OCI-LY7 (cell line): ENCODE measurements at regions not wholly inside any gene's neighbourhood (a gene's known extent, or its start where the extent isn't known, plus 50 kb on each side); places are given as distances from the start of the nearest gene placed in this dataset.

ENCODE experiments used
- BruUV-seq: library from RNA; stranded (reverse); fragments of 400-500 nt; replicated peaks from 2 replicates; lab custom pipeline; 2021; lab: Mats Ljungman, UMichigan
- CTCF ChIA-PET: fragments of 300-600 bp; sonication (Branson Sonifier 250); formaldehyde crosslinking; loops from one replicate; lab custom pipeline; 2022; ENCODE audit warnings: antibody characterized with exemption; ENCODE audit not compliant: unreplicated experiment; lab: Charles Lee
- POLR2A ChIA-PET: fragments of 300-600 bp; sonication (Branson Sonifier 250); formaldehyde crosslinking; loops from one replicate; lab custom pipeline; 2022; ENCODE audit warnings: antibody characterized with exemption; lab: Charles Lee
- DNase-seq: peaks from one replicate; pipeline ENCODE4 v3.0.0-alpha.2; 2015; ENCODE audit warnings: low spot score
- H2AFZ ChIP-seq: fragments of 200-600 bp; sonication (generic), shearing (Covaris generic); 2 replicates; pipeline ENCODE4 v1.6.1; 2014; ENCODE audit warnings: mild to moderate bottlenecking, antibody characterized with exemption, low read length, moderate library complexity
- H3K27ac ChIP-seq: fragments of 200-600 bp; sonication (generic); 2 replicates; pipeline ENCODE4 v1.5.1; 2014; ENCODE audit warnings: mixed run types, low read depth, mild to moderate bottlenecking, moderate library complexity, low read length, inconsistent platforms; ENCODE audit not compliant: poor library complexity, severe bottlenecking
- H3K36me3 ChIP-seq: fragments of 200-600 bp; sonication (generic); 2 replicates; pipeline ENCODE4 v1.6.1; 2014; ENCODE audit warnings: mild to moderate bottlenecking, antibody characterized with exemption, low read length, moderate library complexity, mixed read lengths; ENCODE audit not compliant: insufficient read depth
- H3K4me1 ChIP-seq: fragments of 200-600 bp; sonication (generic); 2 replicates; pipeline ENCODE4 v1.5.1; 2014; ENCODE audit warnings: mild to moderate bottlenecking, low read length; ENCODE audit not compliant: insufficient read depth, poor library complexity, severe bottlenecking
- H3K4me2 ChIP-seq: fragments of 200-600 bp; sonication (generic); 2 replicates; pipeline ENCODE4 v1.6.1; 2014; ENCODE audit warnings: mild to moderate bottlenecking, low read length
- H3K4me3 ChIP-seq: fragments of 200-600 bp; sonication (generic); 2 replicates; pipeline ENCODE4 v1.5.1; 2014; ENCODE audit warnings: mild to moderate bottlenecking, low read depth, low read length; ENCODE audit not compliant: poor library complexity, severe bottlenecking
- H3K79me2 ChIP-seq: fragments of 200-600 bp; sonication (generic); 2 replicates; pipeline ENCODE4 v1.6.1; 2016; ENCODE audit warnings: low read depth, mild to moderate bottlenecking, low read length, moderate library complexity, mixed read lengths; ENCODE audit not compliant: insufficient read depth
- H3K9me2 ChIP-seq: fragments of 200-600 bp; sonication (generic); 2 replicates; pipeline ENCODE4 v1.6.1; 2016; ENCODE audit warnings: mild to moderate bottlenecking, low read length, mixed read lengths; ENCODE audit not compliant: insufficient read depth
- H3K9me3 ChIP-seq: fragments of 200-600 bp; sonication (generic); 2 replicates; pipeline ENCODE4 v1.6.1; 2014; ENCODE audit warnings: mild to moderate bottlenecking, mixed run types, low read length, mixed read lengths
- H4K20me1 ChIP-seq: fragments of 200-600 bp; sonication (generic); 2 replicates; pipeline ENCODE4 v1.6.1; 2014; ENCODE audit warnings: mild to moderate bottlenecking, antibody characterized with exemption, low read length, moderate library complexity, mixed read lengths; ENCODE audit not compliant: insufficient read depth
- CTCF ChIP-seq: fragments of 200-600 bp; sonication (generic); conservative IDR thresholded peaks from 2 replicates; pipeline ENCODE4 v1.5.1; 2014; ENCODE audit warnings: mild to moderate bottlenecking, antibody characterized with exemption, low read length, moderate library complexity, mixed read lengths
- EZH2phosphoT487 ChIP-seq: fragments of 200-600 bp; sonication (generic); IDR thresholded peaks from 2 replicates; pipeline ENCODE4 v1.6.1; 2018; ENCODE audit warnings: low read depth, borderline replicate concordance, mild to moderate bottlenecking, mixed run types, antibody characterized with exemption, low read length, moderate library complexity, mixed read lengths
- intact Hi-C: fragments of 100-400 bp; cut with micrococcal nuclease; formaldehyde crosslinking; loops from one replicate; pipeline ENCODE4 v1.10.0; 2022; ENCODE audit not compliant: unreplicated experiment

- CTCF ChIA-PET: no interaction called here
- intact Hi-C loops: no loop called here
- no peak for DNase-seq
- Histone ChIP-seq H3K4me1 (no peaks in the 10 kb centered on the region), H3K27ac (no peak overlapping the region), H4K20me1 (no peaks in the 10 kb centered on the region), H3K79me2 (no peaks in the 10 kb centered on the region), H3K9me2 (0 out of 2 replicates have a peak, but pooled peaks cover 3% of the 10 kb centered on the region), H3K9me3 (no peaks in the 10 kb centered on the region), H2AFZ (no peak overlapping the region), H3K4me3 (no peak overlapping the region), H3K36me3 (no peaks in the 10 kb centered on the region), H3K4me2 (no peak overlapping the region)
- TF ChIP-seq CTCF (no peak), EZH2phosphoT487 (no peak)
- no TSS peak for BruUV-seq
- POLR2A ChIA-PET: interaction anchor here (0.9 kb wide), 1 partner anchor 15 kb away, joined by 3 read pairs; no protein-coding TSS in a partner anchor
Observed at GRCh38 chr9:84169240-84169639, 171.3 kb downstream of the SLC28A3 start.

- BruUV-seq: no TSS peak
- TF ChIP-seq EZH2phosphoT487 (no peak), CTCF (no peak)
- H3K36me3 ChIP-seq: no peaks in the 10 kb centered on the region
- H3K9me3 ChIP-seq: no peaks in the 10 kb centered on the region
- no peak overlapping the region for H3K4me3 ChIP-seq
- no peak overlapping the region for H3K4me2 ChIP-seq
- H3K4me1 ChIP-seq: no peaks in the 10 kb centered on the region
- H2AFZ ChIP-seq: no peak overlapping the region
- CTCF ChIA-PET: no interaction called here
- DNase-seq: no peak
- H4K20me1 ChIP-seq: no peaks in the 10 kb centered on the region
- POLR2A ChIA-PET: no interaction called here
- intact Hi-C loops: no loop called here
- no peak overlapping the region for H3K27ac ChIP-seq
- no peaks in the 10 kb centered on the region for H3K9me2 ChIP-seq
- H3K79me2 ChIP-seq: no peaks in the 10 kb centered on the region
Observed at GRCh38 chr9:84170521-84171141, 169.9 kb downstream of the SLC28A3 start.

- no TSS peak for BruUV-seq
- DNase-seq: no peak
- intact Hi-C loops: loop anchor here (1.0 kb wide), 1 partner anchor 236 kb away; no protein-coding TSS in a partner anchor
- Histone ChIP-seq H3K36me3 (no peaks in the 10 kb centered on the region), H4K20me1 (no peaks in the 10 kb centered on the region), H2AFZ (no peak overlapping the region), H3K4me2 (no peak overlapping the region), H3K4me3 (no peak overlapping the region), H3K79me2 (no peaks in the 10 kb centered on the region), H3K9me3 (no peaks in the 10 kb centered on the region), H3K27ac (no peak overlapping the region), H3K9me2 (no peaks in the 10 kb centered on the region), H3K4me1 (no peaks in the 10 kb centered on the region)
- ChIA-PET CTCF (no interaction called here), POLR2A (interaction anchor here (0.7 to 0.8 kb wide), 2 partner anchors 223 to 599 kb away, joined by 3 read pairs; no protein-coding TSS in a partner anchor)
- TF ChIP-seq CTCF: no peak
- TF ChIP-seq EZH2phosphoT487: no peak
Observed at GRCh38 chr9:84173961-84174360, 166.6 kb downstream of the SLC28A3 start.
